ENCODE measurements at regions not wholly inside any gene's neighbourhood (a gene's known extent, or its start where the extent isn't known, plus 50 kb on each side); places are given as distances from the start of the nearest gene placed in this dataset.

GRCh38 chr22:35484651-35485556 lies 55.7 kb upstream of the RASD2 start:
- FAIRE-seq, result no peak
- Histone ChIP-seq H3K4me3 (replicated peaks in 1 of 3; ENCODE audit: insufficient read depth in 1 of 3, low read depth in 1 of 3, low read length in 3 of 3) (no peak overlapping the region), H3K4me2 (ENCODE audit: insufficient read depth, low read length) (no peak overlapping the region), H3K79me2 (ENCODE audit: control insufficient read depth, insufficient read depth, low read length) (no peaks in the 10 kb centered on the region), H3K27ac (ENCODE audit: insufficient read depth, low read depth, low read length) (no peak overlapping the region), H3K4me1 (ENCODE audit: control insufficient read depth, extremely low read depth, insufficient read depth, low read length) (peaks cover 8% of the 10 kb centered on the region), H3K9ac (replicated peaks; ENCODE audit: extremely low read depth, insufficient read depth, low read length) (no peak overlapping the region), H3K27me3 (ENCODE audit: control insufficient read depth in 2 of 2, insufficient read depth in 2 of 2, low read length in 2 of 2) (peaks cover 4 to 5% of the 10 kb centered on the region in 2 experiments), H2AFZ (ENCODE audit: low read depth, low read length) (no peak overlapping the region), H3K9me3 (replicated peaks; ENCODE audit: control insufficient read depth, insufficient read depth, low read length) (no peaks in the 10 kb centered on the region), H4K20me1 (replicated peaks; ENCODE audit: control insufficient read depth, extremely low read depth, insufficient read depth, low read length) (no peaks in the 10 kb centered on the region), H3K36me3 (ENCODE audit: control insufficient read depth in 2 of 2, extremely low read depth in 1 of 2, insufficient read depth in 2 of 2, low read length in 2 of 2) (no peaks in the 10 kb centered on the region), H3K9me1 (replicated peaks; ENCODE audit: control insufficient read depth, extremely low read depth, insufficient read depth, low read length) (no peaks in the 10 kb centered on the region)
- intact Hi-C loops (cut with micrococcal nuclease) (no loop called here), dilution Hi-C loops (cut with MboI; ENCODE audit: extremely low pct_ligation_motif_present, low sequenced_read_pairs) (no loop called here)
- no peak for TF ChIP-seq JUN (IDR thresholded peaks at IDR 0.05; ENCODE audit: borderline replicate concordance, insufficient read depth, insufficient read length, low read depth)
- TF ChIP-seq GATA2 (IDR thresholded peaks at IDR 0.05; ENCODE audit: insufficient read depth, insufficient read length, low read depth, low read length), result no peak
- TF ChIP-seq POLR2A (IDR thresholded peaks at IDR 0.05; ENCODE audit: low read depth, low read length), result no peak
- TF ChIP-seq EZH2 (IDR thresholded peaks at IDR 0.05; ENCODE audit: borderline replicate concordance, low read depth, low read length, severe bottlenecking), result no peak
- TF ChIP-seq, protein P1, sequence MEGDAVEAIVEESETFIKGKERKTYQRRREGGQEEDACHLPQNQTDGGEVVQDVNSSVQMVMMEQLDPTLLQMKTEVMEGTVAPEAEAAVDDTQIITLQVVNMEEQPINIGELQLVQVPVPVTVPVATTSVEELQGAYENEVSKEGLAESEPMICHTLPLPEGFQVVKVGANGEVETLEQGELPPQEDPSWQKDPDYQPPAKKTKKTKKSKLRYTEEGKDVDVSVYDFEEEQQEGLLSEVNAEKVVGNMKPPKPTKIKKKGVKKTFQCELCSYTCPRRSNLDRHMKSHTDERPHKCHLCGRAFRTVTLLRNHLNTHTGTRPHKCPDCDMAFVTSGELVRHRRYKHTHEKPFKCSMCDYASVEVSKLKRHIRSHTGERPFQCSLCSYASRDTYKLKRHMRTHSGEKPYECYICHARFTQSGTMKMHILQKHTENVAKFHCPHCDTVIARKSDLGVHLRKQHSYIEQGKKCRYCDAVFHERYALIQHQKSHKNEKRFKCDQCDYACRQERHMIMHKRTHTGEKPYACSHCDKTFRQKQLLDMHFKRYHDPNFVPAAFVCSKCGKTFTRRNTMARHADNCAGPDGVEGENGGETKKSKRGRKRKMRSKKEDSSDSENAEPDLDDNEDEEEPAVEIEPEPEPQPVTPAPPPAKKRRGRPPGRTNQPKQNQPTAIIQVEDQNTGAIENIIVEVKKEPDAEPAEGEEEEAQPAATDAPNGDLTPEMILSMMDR (IDR thresholded peaks at IDR 0.05; ENCODE audit: extremely low read depth in 1 of 2, insufficient read depth in 1 of 2, low read depth in 1 of 2, low read length in 2 of 2), result no peak
- no peak for TF ChIP-seq MYC (IDR thresholded peaks at IDR 0.05; ENCODE audit: low read depth, low read length)
- TF ChIP-seq MAX (IDR thresholded peaks at IDR 0.05; ENCODE audit: insufficient read depth, insufficient read length), result no peak
- no peak for TF ChIP-seq FOS (IDR thresholded peaks at IDR 0.05; ENCODE audit: borderline replicate concordance, insufficient read depth, low read length)
- BruUV-seq (replicated peaks), result no TSS peak
- ChIA-PET POLR2A (no interaction called here), CTCF (no interaction called here)
- DNase-seq (ENCODE audit: low read depth, low spot score), result no peak

Data from endothelial cell of umbilical vein (primary cell).